Neural progenitor cell (in vitro differentiated cells): ENCODE measurements at regions not wholly inside any gene's neighbourhood (a gene's known extent, or its start where the extent isn't known, plus 50 kb on each side); places are given as distances from the start of the nearest gene placed in this dataset.

Experiments used
- DNase-seq: peaks from one replicate; pipeline ENCODE4 v3.0.0-alpha.2; 2016; ENCODE audit warnings: low spot score
- H2AFZ ChIP-seq: fragments of 200-600 bp; sonication (generic); replicated peaks from 2 replicates; pipeline ENCODE4 v1.6.1; 2016; ENCODE audit warnings: antibody characterized with exemption
- H3F3A ChIP-seq: fragments of 200-600 bp; sonication (generic); 2 replicates; pipeline ENCODE4 v1.6.1; 2016; ENCODE audit warnings: antibody characterized with exemption, low read depth
- H3K27ac ChIP-seq: fragments of 200-600 bp; sonication (generic); 2 replicates; pipeline ENCODE4 v1.5.1; 2016; ENCODE audit warnings: mild to moderate bottlenecking
- H3K27me3 ChIP-seq: fragments of 200-600 bp; sonication (generic); 2 replicates; pipeline ENCODE4 v1.6.1; 2016; ENCODE audit warnings: mild to moderate bottlenecking, moderate library complexity
- H3K36me3 ChIP-seq: fragments of 200-600 bp; sonication (generic); 2 replicates; pipeline ENCODE4 v1.5.1; 2016
- H3K4me1 ChIP-seq: fragments of 200-600 bp; sonication (generic); 2 replicates; pipeline ENCODE4 v1.6.1; 2016; ENCODE audit warnings: mixed run types
- H3K4me2 ChIP-seq: fragments of 200-600 bp; sonication (generic); 2 replicates; pipeline ENCODE4 v1.6.1; 2016
- H3K4me3 ChIP-seq: fragments of 200-600 bp; sonication (generic); 2 replicates; pipeline ENCODE4 v1.5.1; 2016
- H3K79me2 ChIP-seq: fragments of 200-600 bp; sonication (generic); 2 replicates; pipeline ENCODE4 v1.6.1; 2016; ENCODE audit warnings: low read depth
- H3K9ac ChIP-seq: fragments of 200-600 bp; sonication (generic); 2 replicates; pipeline ENCODE4 v1.6.1; 2016
- H3K9me3 ChIP-seq: fragments of 200-600 bp; sonication (generic); 2 replicates; pipeline ENCODE4 v1.5.1; 2016; ENCODE audit warnings: low read depth
- H4K20me1 ChIP-seq: fragments of 200-600 bp; sonication (generic); 2 replicates; pipeline ENCODE4 v1.6.1; 2016; ENCODE audit warnings: low read depth
- H3K27ac Mint-ChIP-seq: 3 replicates; pipeline ENCODE4 v1.8.0; 2021; ENCODE audit warnings: mixed read lengths
- H3K27me3 Mint-ChIP-seq: 2 replicates; pipeline ENCODE4 v1.8.0; 2022; ENCODE audit warnings: low read depth, mild to moderate bottlenecking, inconsistent platforms, moderate library complexity, mixed read lengths; ENCODE audit not compliant: insufficient read depth
- H3K36me3 Mint-ChIP-seq: 3 replicates; pipeline ENCODE4 v1.8.0; 2021; ENCODE audit warnings: mixed read lengths
- H3K4me1 Mint-ChIP-seq: 3 replicates; pipeline ENCODE4 v1.8.0; 2021; ENCODE audit warnings: mixed read lengths
- H3K4me3 Mint-ChIP-seq: 3 replicates; pipeline ENCODE4 v1.8.0; 2021; ENCODE audit warnings: mild to moderate bottlenecking, moderate library complexity, mixed read lengths
- H3K9me3 Mint-ChIP-seq: 3 replicates; pipeline ENCODE4 v1.8.0; 2020; ENCODE audit warnings: mixed read lengths
- CTCF ChIP-seq: fragments of 200-600 bp; sonication (generic); IDR thresholded peaks from 2 replicates; pipeline ENCODE4 v1.5.1; 2017; ENCODE audit warnings: antibody characterized with exemption, mild to moderate bottlenecking
- EZH2 ChIP-seq: fragments of 200-600 bp; sonication (generic); IDR thresholded peaks from 2 replicates; pipeline ENCODE4 v1.6.1; 2017; ENCODE audit warnings: antibody characterized with exemption, mild to moderate bottlenecking, moderate library complexity
- EZH2phosphoT487 ChIP-seq: fragments of 200-600 bp; sonication (generic); IDR thresholded peaks from 2 replicates; pipeline ENCODE4 v1.6.1; 2017; ENCODE audit warnings: antibody characterized with exemption

DNA sequence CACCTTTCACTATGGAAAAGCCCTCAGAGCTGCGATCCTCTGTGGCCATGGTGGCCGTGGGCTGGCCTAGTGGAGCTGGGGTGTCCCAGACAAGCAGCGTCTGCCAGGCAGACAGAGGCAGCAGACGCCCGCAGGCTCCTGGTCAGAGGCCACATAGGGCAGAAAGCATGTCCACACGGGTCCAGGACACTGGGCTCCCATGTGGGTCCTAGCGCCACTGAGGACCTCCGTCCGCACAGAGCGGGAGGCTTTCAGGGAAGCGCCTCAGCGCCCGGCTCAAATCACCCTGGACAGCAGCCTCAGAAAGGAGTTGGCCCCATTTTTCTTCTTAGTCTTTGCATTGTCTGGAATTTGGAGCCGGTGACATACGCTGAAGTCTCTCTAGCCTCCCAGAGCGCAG is 389.7 kb downstream of the BRD1 start:
- peaks cover 3% of the 10 kb centered on the region for H3K4me1 Mint-ChIP-seq
- TF ChIP-seq CTCF, result no peak
- TF ChIP-seq EZH2, result no peak
- peaks cover 5% of the 10 kb centered on the region for H3K27me3 Mint-ChIP-seq
- Histone ChIP-seq H4K20me1 (no peaks in the 10 kb centered on the region), H3K36me3 (no peaks in the 10 kb centered on the region), H3K27ac (no peak overlapping the region), H3K4me3 (no peak overlapping the region), H3K79me2 (no peaks in the 10 kb centered on the region), H2AFZ (no peak overlapping the region), H3K9ac (no peak overlapping the region), H3K9me3 (no peaks in the 10 kb centered on the region), H3K4me2 (no peak overlapping the region), H3K4me1 (no peaks in the 10 kb centered on the region), H3F3A (no peaks in the 10 kb centered on the region), H3K27me3 (no peaks in the 10 kb centered on the region)
- H3K4me3 Mint-ChIP-seq, result no peak overlapping the region
- no peak for DNase-seq
- H3K36me3 Mint-ChIP-seq, result no peaks in the 10 kb centered on the region
- H3K27ac Mint-ChIP-seq, result no peak overlapping the region
- H3K9me3 Mint-ChIP-seq, result peaks cover 6% of the 10 kb centered on the region

DNA sequence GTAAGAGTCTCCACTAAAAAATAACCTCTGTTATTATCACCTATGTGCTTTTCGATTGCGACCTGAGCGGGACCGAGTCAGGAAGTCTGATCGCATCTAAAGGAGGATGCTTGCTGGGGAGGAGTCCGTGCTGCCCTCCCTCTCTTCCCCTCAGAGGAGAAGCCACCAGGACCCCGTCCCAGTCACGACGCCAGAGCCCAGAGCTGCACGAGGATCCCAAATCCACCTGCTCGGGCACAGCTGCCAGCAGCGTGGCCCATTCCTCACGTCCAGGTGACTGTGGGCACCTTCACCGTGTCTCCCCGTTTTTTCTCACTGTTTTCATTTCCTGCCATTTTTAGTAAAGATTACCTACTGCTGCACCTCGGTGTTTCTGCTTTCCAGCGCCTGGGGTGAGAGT is 390.3 kb downstream of the BRD1 start:
- H3K4me2 ChIP-seq, result no peak overlapping the region
- peaks cover 6% of the 10 kb centered on the region for H3K9me3 Mint-ChIP-seq
- H3K4me3 Mint-ChIP-seq, result no peak overlapping the region
- H3K9ac ChIP-seq, result no peak overlapping the region
- no peaks in the 10 kb centered on the region for H3F3A ChIP-seq
- peaks cover 3% of the 10 kb centered on the region for H3K4me1 Mint-ChIP-seq
- H4K20me1 ChIP-seq, result no peaks in the 10 kb centered on the region
- no peak overlapping the region for H3K4me3 ChIP-seq
- H3K9me3 ChIP-seq, result no peaks in the 10 kb centered on the region
- no peaks in the 10 kb centered on the region for H3K36me3 ChIP-seq
- peaks cover 6% of the 10 kb centered on the region for H3K27me3 Mint-ChIP-seq
- DNase-seq, result no peak
- H3K27ac ChIP-seq, result no peak overlapping the region
- TF ChIP-seq EZH2phosphoT487, result no peak
- TF ChIP-seq CTCF, result no peak
- TF ChIP-seq EZH2, result no peak
- H3K27me3 ChIP-seq, result no peaks in the 10 kb centered on the region
- H3K79me2 ChIP-seq, result no peaks in the 10 kb centered on the region
- no peak overlapping the region for H2AFZ ChIP-seq
- H3K27ac Mint-ChIP-seq, result no peak overlapping the region
- no peaks in the 10 kb centered on the region for H3K4me1 ChIP-seq
- H3K36me3 Mint-ChIP-seq, result no peaks in the 10 kb centered on the region

GRCh38 chr22:49436056-49436455 is 391.6 kb downstream of the BRD1 start:
- H3K79me2 ChIP-seq, result no peaks in the 10 kb centered on the region
- H3K4me1 Mint-ChIP-seq, result peaks cover 3% of the 10 kb centered on the region
- H3K36me3 Mint-ChIP-seq, result no peaks in the 10 kb centered on the region
- DNase-seq, result no peak
- no peak overlapping the region for H3K4me2 ChIP-seq
- peaks cover 5% of the 10 kb centered on the region for H3K9me3 Mint-ChIP-seq
- no peak overlapping the region for H2AFZ ChIP-seq
- TF ChIP-seq EZH2 (no peak), CTCF (no peak), EZH2phosphoT487 (no peak)
- no peaks in the 10 kb centered on the region for H3F3A ChIP-seq
- H3K27me3 ChIP-seq, result no peaks in the 10 kb centered on the region
- H3K36me3 ChIP-seq, result no peaks in the 10 kb centered on the region
- peaks cover 9% of the 10 kb centered on the region for H3K27me3 Mint-ChIP-seq
- H3K27ac ChIP-seq, result no peak overlapping the region
- no peaks in the 10 kb centered on the region for H3K9me3 ChIP-seq
- no peak overlapping the region for H3K4me3 Mint-ChIP-seq
- H3K9ac ChIP-seq, result no peak overlapping the region
- H3K27ac Mint-ChIP-seq, result no peak overlapping the region
- H3K4me1 ChIP-seq, result no peaks in the 10 kb centered on the region
- no peaks in the 10 kb centered on the region for H4K20me1 ChIP-seq
- no peak overlapping the region for H3K4me3 ChIP-seq

DNA sequence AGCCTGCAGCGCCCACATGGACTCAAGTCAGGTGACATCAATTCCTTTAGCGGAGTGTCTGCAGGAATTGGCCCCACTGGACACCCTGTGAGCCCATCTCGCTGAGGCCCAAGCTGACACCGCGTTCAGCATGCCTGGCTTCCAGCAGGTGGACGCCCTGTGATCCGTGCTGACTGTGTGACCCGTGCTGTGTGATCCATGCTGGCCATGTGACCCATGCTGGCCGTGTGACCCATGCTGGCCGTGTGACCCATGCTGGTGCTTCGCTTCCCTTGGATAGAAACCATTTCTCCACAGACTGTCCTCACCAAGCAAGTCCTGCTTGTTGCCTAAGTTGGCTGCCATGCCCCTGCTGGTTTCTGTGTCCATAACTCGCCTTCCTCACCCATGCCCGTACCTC is 392.1 kb downstream of the BRD1 start:
- no peaks in the 10 kb centered on the region for H3F3A ChIP-seq
- peaks cover 5% of the 10 kb centered on the region for H3K9me3 Mint-ChIP-seq
- H2AFZ ChIP-seq, result no peak overlapping the region
- DNase-seq, result no peak
- no peak overlapping the region for H3K4me3 ChIP-seq
- no peak overlapping the region for H3K27ac Mint-ChIP-seq
- no peaks in the 10 kb centered on the region for H3K4me1 ChIP-seq
- peaks cover 3% of the 10 kb centered on the region for H3K4me1 Mint-ChIP-seq
- TF ChIP-seq CTCF, result no peak
- TF ChIP-seq EZH2phosphoT487, result no peak
- TF ChIP-seq EZH2, result no peak
- H3K9me3 ChIP-seq, result no peaks in the 10 kb centered on the region
- H3K4me3 Mint-ChIP-seq, result no peak overlapping the region
- H3K27ac ChIP-seq, result no peak overlapping the region
- no peaks in the 10 kb centered on the region for H3K27me3 ChIP-seq
- no peaks in the 10 kb centered on the region for H3K36me3 ChIP-seq
- no peak overlapping the region for H3K9ac ChIP-seq
- peaks cover 9% of the 10 kb centered on the region for H3K27me3 Mint-ChIP-seq
- no peaks in the 10 kb centered on the region for H3K36me3 Mint-ChIP-seq
- no peak overlapping the region for H3K4me2 ChIP-seq
- no peaks in the 10 kb centered on the region for H3K79me2 ChIP-seq
- H4K20me1 ChIP-seq, result no peaks in the 10 kb centered on the region
